ENCODE measurements at regions not wholly inside any gene's neighbourhood (a gene's known extent, or its start where the extent isn't known, plus 50 kb on each side); places are given as distances from the start of the nearest gene placed in this dataset.

GRCh38 chr3:162287600-162287999 is 791.0 kb downstream of the OTOL1 start:
- H3K4me1 ChIP-seq (ENCODE audit: control insufficient read depth, insufficient read depth, low read length) = no peaks in the 10 kb centered on the region
- CTCF ChIA-PET = no interaction called here

GRCh38 chr3:162292409-162292808 is 795.8 kb downstream of the OTOL1 start:
- TF ChIP-seq HOXC10 (CRISPR knock-in tag; IDR thresholded peaks at IDR 0.05) = no peak
- H3K4me1 ChIP-seq (ENCODE audit: control insufficient read depth, insufficient read depth, low read length) = no peaks in the 10 kb centered on the region
- CTCF ChIA-PET = no interaction called here
- no peak overlapping the region for H3K4me3 ChIP-seq (ENCODE audit: low read depth, low read length)
- H3K27ac ChIP-seq (ENCODE audit: extremely low read depth, low read depth, low read length) = no peak overlapping the region
- POLR2A ChIA-PET = no interaction called here
- H3K9me3 ChIP-seq (ENCODE audit: control insufficient read depth, insufficient read depth, low read depth, low read length) = no peaks in the 10 kb centered on the region
- no peaks in the 10 kb centered on the region for H3K36me3 ChIP-seq (ENCODE audit: control insufficient read depth in 2 of 2, insufficient read depth in 1 of 2, low read length in 2 of 2)

More at GRCh38 chr3:162287600-162287999, 791.0 kb downstream of the OTOL1 start:
- no peak overlapping the region for H3K27ac ChIP-seq (ENCODE audit: extremely low read depth, low read depth, low read length)
- no peak overlapping the region for H3K4me3 ChIP-seq (ENCODE audit: low read depth, low read length)
- H3K9me3 ChIP-seq (ENCODE audit: control insufficient read depth, insufficient read depth, low read depth, low read length) = no peaks in the 10 kb centered on the region
- TF ChIP-seq ZNF175 (tag by site-specific recombination; IDR thresholded peaks at IDR 0.05) (no peak), ZNF626 (tag by site-specific recombination; IDR thresholded peaks at IDR 0.05) (no peak), ZNF211 (tag by site-specific recombination; IDR thresholded peaks at IDR 0.05; ENCODE audit: low read depth) (no peak), ZNF423 (tag by site-specific recombination; IDR thresholded peaks at IDR 0.05) (no peak), ZNF10 (tag by site-specific recombination; IDR thresholded peaks at IDR 0.05) (no peak), BCL6B (tag by site-specific recombination; IDR thresholded peaks at IDR 0.05) (no peak), HIC1 (tag by site-specific recombination; IDR thresholded peaks at IDR 0.05) (no peak), ZNF37A (tag by site-specific recombination; IDR thresholded peaks at IDR 0.05) (no peak), ZNF26 (tag by site-specific recombination; IDR thresholded peaks at IDR 0.05) (no peak), ZNF362 (tag by site-specific recombination; IDR thresholded peaks at IDR 0.05) (no peak), ZFP69B (tag by site-specific recombination; IDR thresholded peaks at IDR 0.05) (no peak), KLF7 (tag by site-specific recombination; IDR thresholded peaks at IDR 0.05; ENCODE audit: borderline replicate concordance) (no peak), ZNF404 (tag by site-specific recombination; IDR thresholded peaks at IDR 0.05) (no peak)
- POLR2A ChIA-PET = no interaction called here
- no peaks in the 10 kb centered on the region for H3K36me3 ChIP-seq (ENCODE audit: control insufficient read depth in 2 of 2, insufficient read depth in 1 of 2, low read length in 2 of 2)

GRCh38 chr3:162295323-162295983 is 798.8 kb downstream of the OTOL1 start:
- TF ChIP-seq SP7 (tag by site-specific recombination; IDR thresholded peaks at IDR 0.05) = no peak
- TF ChIP-seq ZBTB8A (tag by site-specific recombination; IDR thresholded peaks at IDR 0.05) = no peak
- no peak for TF ChIP-seq ZNF398 (tag by site-specific recombination; IDR thresholded peaks at IDR 0.05)
- TF ChIP-seq ZNF580 (tag by site-specific recombination; IDR thresholded peaks at IDR 0.05) = no peak
- TF ChIP-seq GLI2 (tag by site-specific recombination; IDR thresholded peaks at IDR 0.05; ENCODE audit: borderline replicate concordance, low read depth) = no peak
- no peak for TF ChIP-seq CTCF (tag by site-specific recombination; IDR thresholded peaks at IDR 0.05)
- TF ChIP-seq ZNF544 (tag by site-specific recombination; IDR thresholded peaks at IDR 0.05) = no peak
- Histone ChIP-seq H3K4me3 (ENCODE audit: low read depth, low read length) (no peak overlapping the region), H3K36me3 (ENCODE audit: control insufficient read depth in 2 of 2, insufficient read depth in 1 of 2, low read length in 2 of 2) (no peaks in the 10 kb centered on the region), H3K27ac (ENCODE audit: extremely low read depth, low read depth, low read length) (no peak overlapping the region), H3K9me3 (ENCODE audit: control insufficient read depth, insufficient read depth, low read depth, low read length) (no peaks in the 10 kb centered on the region), H3K4me1 (ENCODE audit: control insufficient read depth, insufficient read depth, low read length) (no peaks in the 10 kb centered on the region)
- POLR2A ChIA-PET = no interaction called here
- CTCF ChIA-PET = no interaction called here
